ENCODE measurements at regions not wholly inside any gene's neighbourhood (a gene's known extent, or its start where the extent isn't known, plus 50 kb on each side); places are given as distances from the start of the nearest gene placed in this dataset.

DNA sequence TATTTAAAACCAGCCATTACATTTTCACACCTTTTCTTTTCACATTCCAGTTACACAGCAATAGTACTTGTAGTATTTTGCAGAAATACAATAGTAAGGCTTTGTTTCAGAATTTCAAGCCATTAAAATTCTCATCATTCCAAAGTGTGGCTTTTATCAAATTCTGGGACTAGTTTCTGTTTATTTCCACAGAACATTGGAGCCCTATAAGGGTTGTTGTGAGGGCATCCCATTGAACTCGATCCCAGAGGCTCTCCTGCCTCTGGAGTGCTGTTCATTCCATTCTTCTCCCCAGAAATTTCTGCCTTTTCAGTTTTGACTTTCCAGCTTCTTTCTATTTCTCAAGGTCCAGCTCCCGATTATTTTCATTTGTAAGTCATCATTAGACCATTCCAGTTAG lies 645.5 kb downstream of the ADGRL2 start:
- H3K27ac ChIP-seq, result no peak overlapping the region

GRCh38 chr1:82445827-82446226 lies 645.1 kb downstream of the ADGRL2 start:
- TF ChIP-seq, protein P1, sequence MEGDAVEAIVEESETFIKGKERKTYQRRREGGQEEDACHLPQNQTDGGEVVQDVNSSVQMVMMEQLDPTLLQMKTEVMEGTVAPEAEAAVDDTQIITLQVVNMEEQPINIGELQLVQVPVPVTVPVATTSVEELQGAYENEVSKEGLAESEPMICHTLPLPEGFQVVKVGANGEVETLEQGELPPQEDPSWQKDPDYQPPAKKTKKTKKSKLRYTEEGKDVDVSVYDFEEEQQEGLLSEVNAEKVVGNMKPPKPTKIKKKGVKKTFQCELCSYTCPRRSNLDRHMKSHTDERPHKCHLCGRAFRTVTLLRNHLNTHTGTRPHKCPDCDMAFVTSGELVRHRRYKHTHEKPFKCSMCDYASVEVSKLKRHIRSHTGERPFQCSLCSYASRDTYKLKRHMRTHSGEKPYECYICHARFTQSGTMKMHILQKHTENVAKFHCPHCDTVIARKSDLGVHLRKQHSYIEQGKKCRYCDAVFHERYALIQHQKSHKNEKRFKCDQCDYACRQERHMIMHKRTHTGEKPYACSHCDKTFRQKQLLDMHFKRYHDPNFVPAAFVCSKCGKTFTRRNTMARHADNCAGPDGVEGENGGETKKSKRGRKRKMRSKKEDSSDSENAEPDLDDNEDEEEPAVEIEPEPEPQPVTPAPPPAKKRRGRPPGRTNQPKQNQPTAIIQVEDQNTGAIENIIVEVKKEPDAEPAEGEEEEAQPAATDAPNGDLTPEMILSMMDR (IDR thresholded peaks at IDR 0.05), result no peak
- no peak for TF ChIP-seq POLR2A (IDR thresholded peaks at IDR 0.05)
- no peaks in the 10 kb centered on the region for H3K4me1 ChIP-seq
- no peaks in the 10 kb centered on the region for H3K9me3 ChIP-seq
- no peak for DNase-seq
- no peak overlapping the region for H3K4me3 ChIP-seq
- WGBS (ENCODE audit: insufficient coverage, low coverage, low lambda C conversion rate, missing lambda C conversion rate), result 64% methylated on average over 3 of the region's 3 CpGs
- H3K27ac ChIP-seq, result no peak overlapping the region
- no peaks in the 10 kb centered on the region for H3K36me3 ChIP-seq
- no peak for ATAC-seq
- no peaks in the 10 kb centered on the region for H3K27me3 ChIP-seq
- intact Hi-C loops (cut with DNase I), result no loop called here

More for the DNA sequence above, 645.5 kb downstream of the ADGRL2 start:
- intact Hi-C loops (cut with DNase I), result no loop called here
- WGBS (ENCODE audit: insufficient coverage, low coverage, low lambda C conversion rate, missing lambda C conversion rate), result 46% methylated on average over 2 of the region's 2 CpGs
- DNase-seq (no peak), ATAC-seq (no peak)
- no peaks in the 10 kb centered on the region for H3K27me3 ChIP-seq
- H3K36me3 ChIP-seq, result no peaks in the 10 kb centered on the region
- TF ChIP-seq, protein P1 (IDR thresholded peaks at IDR 0.05), result no peak
- no peak overlapping the region for H3K4me3 ChIP-seq
- no peaks in the 10 kb centered on the region for H3K9me3 ChIP-seq
- no peaks in the 10 kb centered on the region for H3K4me1 ChIP-seq

- ATAC-seq, result no peak
- Histone ChIP-seq H3K4me1 (no peaks in the 10 kb centered on the region), H3K9me3 (no peaks in the 10 kb centered on the region), H3K27ac (no peak overlapping the region), H3K4me3 (no peak overlapping the region), H3K36me3 (no peaks in the 10 kb centered on the region), H3K27me3 (no peaks in the 10 kb centered on the region)
- no peak for DNase-seq
- no peak for TF ChIP-seq POLR2A (IDR thresholded peaks at IDR 0.05)
- TF ChIP-seq, protein P1 (IDR thresholded peaks at IDR 0.05), result no peak
- intact Hi-C loops (cut with DNase I), result no loop called here
- WGBS (ENCODE audit: insufficient coverage, low coverage, low lambda C conversion rate, missing lambda C conversion rate), result 71% methylated on average over 3 of the region's 3 CpGs
Observed at GRCh38 chr1:82445132-82445531, 644.4 kb downstream of the ADGRL2 start.

GRCh38 chr1:82441402-82441801 lies 640.7 kb downstream of the ADGRL2 start:
- DNase-seq, result no peak
- no peak overlapping the region for H3K4me3 ChIP-seq
- no peaks in the 10 kb centered on the region for H3K4me1 ChIP-seq
- no peak for ATAC-seq
- intact Hi-C loops (cut with DNase I), result no loop called here
- TF ChIP-seq POLR2A (IDR thresholded peaks at IDR 0.05), result no peak
- TF ChIP-seq, protein P1 (IDR thresholded peaks at IDR 0.05), result no peak
- H3K9me3 ChIP-seq, result no peaks in the 10 kb centered on the region
- 77% methylated on average over 4 of the region's 4 CpGs for WGBS (ENCODE audit: insufficient coverage, low coverage, low lambda C conversion rate, missing lambda C conversion rate)
- no peaks in the 10 kb centered on the region for H3K27me3 ChIP-seq
- H3K36me3 ChIP-seq, result no peaks in the 10 kb centered on the region
- H3K27ac ChIP-seq, result no peak overlapping the region

GRCh38 chr1:82423174-82423815 lies 622.6 kb downstream of the ADGRL2 start:
- H3K27ac ChIP-seq, result no peak overlapping the region
- intact Hi-C loops (cut with DNase I), result no loop called here
- no peak for ATAC-seq
- no peak for DNase-seq
- no peak overlapping the region for H3K4me3 ChIP-seq
- no peaks in the 10 kb centered on the region for H3K4me1 ChIP-seq
- TF ChIP-seq POLR2A (IDR thresholded peaks at IDR 0.05), result no peak
- TF ChIP-seq, protein P1 (IDR thresholded peaks at IDR 0.05), result no peak
- H3K27me3 ChIP-seq, result no peaks in the 10 kb centered on the region
- no peaks in the 10 kb centered on the region for H3K36me3 ChIP-seq
- H3K9me3 ChIP-seq, result no peaks in the 10 kb centered on the region

All from right lobe of liver (tissue), 6 donors.